GM12878 (cell line): ENCODE measurements at regions not wholly inside any gene's neighbourhood (a gene's known extent, or its start where the extent isn't known, plus 50 kb on each side); places are given as distances from the start of the nearest gene placed in this dataset.

Experiments used
- ATAC-seq: fragments of 200-7000 bp; cut with Tn5 transposase; 3 replicates; pipeline ENCODE4 v1.9.1; 2020; ENCODE audit warnings: mild to moderate bottlenecking, moderate library complexity
- BruUV-seq: library from RNA; stranded (reverse); fragments of 400-500 nt; replicated peaks from 2 replicates; lab custom pipeline; 2021; lab: Mats Ljungman, UMichigan
- CTCF ChIA-PET: fragments of 300-600 bp; sonication (Branson Sonifier 250); formaldehyde crosslinking; extraction: SDS; loops from one replicate; lab custom pipeline; 2021; ENCODE audit warnings: inconsistent platforms; lab: Yijun Ruan, JAX
- POLR2A ChIA-PET: fragments of 350-600 bp; formaldehyde crosslinking; extraction: SDS; loops from one replicate; lab custom pipeline; 2021; ENCODE audit warnings: inconsistent platforms; lab: Charles Lee
- RAD21 ChIA-PET: fragments of 300-600 bp; sonication (Branson Sonifier 250); formaldehyde crosslinking; loops from one replicate; lab custom pipeline; 2023; ENCODE audit warnings: antibody characterized with exemption; ENCODE audit not compliant: unreplicated experiment; lab: Charles Lee
- SMC1A ChIA-PET: fragments of 300-600 bp; sonication (Branson Sonifier 250); formaldehyde crosslinking; loops from one replicate; lab custom pipeline; 2023; ENCODE audit not compliant: unreplicated experiment, uncharacterized antibody; lab: Charles Lee
- DNase-seq: peaks from one replicate; pipeline ENCODE4 v3.0.0-alpha.2; 2011; ENCODE audit warnings: low read depth, low spot score
- FAIRE-seq: peaks from 3 replicates; lab custom pipeline; 2011; peaks lifted over from hg19 to GRCh38; lab: Jason Lieb, UNC
- H2AFZ ChIP-seq: 2 replicates; pipeline ENCODE4 v1.6.0; 2011; ENCODE audit warnings: low read depth, low read length, control low read depth; ENCODE audit not compliant: control insufficient read depth
- H3K27ac ChIP-seq: 2 replicates; pipeline ENCODE4 v1.5.1; 2011; ENCODE audit warnings: control low read depth; ENCODE audit not compliant: control insufficient read depth, insufficient read depth
- H3K27me3 ChIP-seq, 2 experiments: replicated peaks in 1 of 2; 2 replicates each; pipeline versions ENCODE4 v1.6.0 to v1.6.1; 2011; ENCODE audit warnings: low read length in 1 of 2; ENCODE audit not compliant: control insufficient read depth in 2 of 2, insufficient read depth in 2 of 2
- H3K36me3 ChIP-seq, 2 experiments: 2 replicates each; pipeline ENCODE4 v1.5.1; 2011; ENCODE audit warnings: low read length in 1 of 2; ENCODE audit not compliant: control insufficient read depth in 2 of 2, insufficient read depth in 2 of 2
- H3K4me1 ChIP-seq: 2 replicates; pipeline ENCODE4 v1.6.1; 2011; ENCODE audit warnings: mild to moderate bottlenecking, low read length, moderate library complexity, mixed read lengths; ENCODE audit not compliant: control insufficient read depth, insufficient read depth
- H3K4me2 ChIP-seq: 2 replicates; pipeline ENCODE4 v1.6.0; 2011; ENCODE audit warnings: control low read depth; ENCODE audit not compliant: control insufficient read depth, insufficient read depth
- H3K4me3 ChIP-seq: fragments of 200-600 bp; sonication (generic); 2 replicates; pipeline ENCODE4 v1.5.1; 2016
- H3K79me2 ChIP-seq: 2 replicates; pipeline ENCODE4 v1.6.0; 2011; ENCODE audit warnings: low read length; ENCODE audit not compliant: control insufficient read depth, insufficient read depth
- H3K9ac ChIP-seq: 2 replicates; pipeline ENCODE4 v1.8.0; 2011; ENCODE audit warnings: low read length, control low read depth, mixed read lengths; ENCODE audit not compliant: control insufficient read depth, insufficient read depth
- H3K9me3 ChIP-seq: replicated peaks from 3 replicates; pipeline ENCODE4 v1.5.1; 2011; ENCODE audit warnings: mild to moderate bottlenecking, low read length; ENCODE audit not compliant: control insufficient read depth, insufficient read depth
- H4K20me1 ChIP-seq: 2 replicates; pipeline ENCODE4 v1.6.0; 2011; ENCODE audit not compliant: control insufficient read depth, insufficient read depth
- ATF7 ChIP-seq: fragments of 450-650 bp; IDR thresholded peaks from 2 replicates; pipeline ENCODE4 v1.6.1; 2016; ENCODE audit warnings: low read depth, mild to moderate bottlenecking
- BMI1 ChIP-seq: fragments of 450-650 bp; IDR thresholded peaks from 2 replicates; pipeline ENCODE4 v1.6.1; 2016; ENCODE audit warnings: mild to moderate bottlenecking, moderate library complexity, borderline replicate concordance
- CBX5 ChIP-seq: sonication (generic); IDR thresholded peaks from 2 replicates; pipeline ENCODE4 v1.6.1; 2016; ENCODE audit warnings: low read depth, moderate library complexity, mild to moderate bottlenecking, inconsistent platforms
- EED ChIP-seq: sonication (generic); IDR thresholded peaks from 2 replicates; pipeline ENCODE4 v1.6.1; 2016; ENCODE audit warnings: antibody characterized with exemption, low read depth
- ETV6 ChIP-seq, 2 experiments: fragments of 450-650 bp in 1 of 2; IDR thresholded peaks in 1 of 2; conservative IDR thresholded peaks in 1 of 2; 2 replicates each; pipeline ENCODE4 v1.6.1; 2014; ENCODE audit warnings: antibody characterized with exemption in 1 of 2, borderline replicate concordance in 1 of 2, low read depth in 1 of 2, mild to moderate bottlenecking in 1 of 2, moderate library complexity in 1 of 2
- MEF2A ChIP-seq: IDR thresholded peaks from 2 replicates; pipeline ENCODE4 v1.6.1; 2011; ENCODE audit warnings: low read depth, mild to moderate bottlenecking, low read length, moderate library complexity; ENCODE audit not compliant: insufficient read depth
- RAD21 ChIP-seq: IDR thresholded peaks from 2 replicates; pipeline ENCODE4 v1.6.1; 2011; ENCODE audit warnings: mild to moderate bottlenecking, low read depth, low read length, moderate library complexity; ENCODE audit not compliant: insufficient read depth
- SMAD5 ChIP-seq: IDR thresholded peaks from 2 replicates; pipeline ENCODE4 v1.6.1; 2016; ENCODE audit warnings: antibody characterized with exemption, low read depth
- SMARCA5 ChIP-seq: fragments of 450-650 bp; IDR thresholded peaks from 2 replicates; pipeline ENCODE4 v1.6.1; 2017; ENCODE audit warnings: mild to moderate bottlenecking
- SP1 ChIP-seq: IDR thresholded peaks from one replicate; pipeline ENCODE4 v1.6.1; 2011; ENCODE audit warnings: low read depth, low read length
- SREBF1 ChIP-seq: IDR thresholded peaks from 2 replicates; pipeline ENCODE4 v1.6.1; 2012; ENCODE audit warnings: mild to moderate bottlenecking, low read length
- ZNF384 ChIP-seq: IDR thresholded peaks from 2 replicates; pipeline ENCODE4 v1.6.1; 2012; ENCODE audit warnings: low read depth, mild to moderate bottlenecking, low read length, improper control_type of control experiment, borderline replicate concordance
- WGBS: methylation state at CpG from one replicate; pipeline ENCODE4 v1.1.6; 2016; ENCODE audit warnings: low lambda C conversion rate; ENCODE audit not compliant: insufficient replicate concordance, insufficient coverage; ENCODE audit errors: missing lambda C conversion rate; 5-methylcytosine and 5-hydroxymethylcytosine counted together
- in situ Hi-C: fragments of 300-500 bp; cut with MboI; formaldehyde crosslinking; loops from 9 replicates; pipeline ENCODE4 v1.14.3; 2018; ENCODE audit warnings: mixed read lengths
- intact Hi-C: fragments of 100-400 bp; cut with micrococcal nuclease; formaldehyde crosslinking; loops from one replicate; pipeline ENCODE4 v1.14.2; 2022; ENCODE audit not compliant: unreplicated experiment
- TF ChIP-seq, protein P1 (sequence below): fragments of 450-650 bp; IDR thresholded peaks from 2 replicates; pipeline ENCODE4 v1.6.1; 2017; ENCODE audit warnings: borderline replicate concordance
- TF ChIP-seq, protein P2 (sequence below): fragments of 450-650 bp; IDR thresholded peaks from 2 replicates; pipeline ENCODE4 v1.6.1; 2017; ENCODE audit warnings: mild to moderate bottlenecking, moderate library complexity

DNA sequence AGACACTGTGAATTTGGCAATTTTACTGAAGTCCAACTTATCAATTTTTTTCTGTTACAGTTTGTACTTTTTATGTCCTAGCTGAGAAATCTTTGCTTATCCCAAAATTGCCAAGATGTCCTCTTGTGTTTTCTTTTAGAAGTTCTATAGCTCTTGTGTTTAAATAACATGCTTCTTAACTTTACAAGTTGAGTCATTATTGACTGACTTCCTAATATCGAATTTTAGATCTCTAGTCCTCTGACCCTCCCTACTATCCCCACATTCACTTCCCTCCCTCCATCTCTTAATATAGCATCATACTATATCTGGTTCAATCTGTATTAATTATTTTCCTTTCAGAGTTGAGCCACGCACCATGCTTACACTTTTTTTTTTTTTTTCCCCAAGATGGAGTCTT lies 61.9 kb downstream of the MRPL32 start:
- no peak for TF ChIP-seq SMAD5
- no peak for TF ChIP-seq SP1
- no peak for TF ChIP-seq ATF7
- TF ChIP-seq BMI1: no peak
- TF ChIP-seq, protein P1, sequence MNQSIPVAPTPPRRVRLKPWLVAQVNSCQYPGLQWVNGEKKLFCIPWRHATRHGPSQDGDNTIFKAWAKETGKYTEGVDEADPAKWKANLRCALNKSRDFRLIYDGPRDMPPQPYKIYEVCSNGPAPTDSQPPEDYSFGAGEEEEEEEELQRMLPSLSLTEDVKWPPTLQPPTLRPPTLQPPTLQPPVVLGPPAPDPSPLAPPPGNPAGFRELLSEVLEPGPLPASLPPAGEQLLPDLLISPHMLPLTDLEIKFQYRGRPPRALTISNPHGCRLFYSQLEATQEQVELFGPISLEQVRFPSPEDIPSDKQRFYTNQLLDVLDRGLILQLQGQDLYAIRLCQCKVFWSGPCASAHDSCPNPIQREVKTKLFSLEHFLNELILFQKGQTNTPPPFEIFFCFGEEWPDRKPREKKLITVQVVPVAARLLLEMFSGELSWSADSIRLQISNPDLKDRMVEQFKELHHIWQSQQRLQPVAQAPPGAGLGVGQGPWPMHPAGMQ: no peak
- no peak for TF ChIP-seq SMARCA5
- TF ChIP-seq ZNF384: no peak
- TF ChIP-seq, protein P2, sequence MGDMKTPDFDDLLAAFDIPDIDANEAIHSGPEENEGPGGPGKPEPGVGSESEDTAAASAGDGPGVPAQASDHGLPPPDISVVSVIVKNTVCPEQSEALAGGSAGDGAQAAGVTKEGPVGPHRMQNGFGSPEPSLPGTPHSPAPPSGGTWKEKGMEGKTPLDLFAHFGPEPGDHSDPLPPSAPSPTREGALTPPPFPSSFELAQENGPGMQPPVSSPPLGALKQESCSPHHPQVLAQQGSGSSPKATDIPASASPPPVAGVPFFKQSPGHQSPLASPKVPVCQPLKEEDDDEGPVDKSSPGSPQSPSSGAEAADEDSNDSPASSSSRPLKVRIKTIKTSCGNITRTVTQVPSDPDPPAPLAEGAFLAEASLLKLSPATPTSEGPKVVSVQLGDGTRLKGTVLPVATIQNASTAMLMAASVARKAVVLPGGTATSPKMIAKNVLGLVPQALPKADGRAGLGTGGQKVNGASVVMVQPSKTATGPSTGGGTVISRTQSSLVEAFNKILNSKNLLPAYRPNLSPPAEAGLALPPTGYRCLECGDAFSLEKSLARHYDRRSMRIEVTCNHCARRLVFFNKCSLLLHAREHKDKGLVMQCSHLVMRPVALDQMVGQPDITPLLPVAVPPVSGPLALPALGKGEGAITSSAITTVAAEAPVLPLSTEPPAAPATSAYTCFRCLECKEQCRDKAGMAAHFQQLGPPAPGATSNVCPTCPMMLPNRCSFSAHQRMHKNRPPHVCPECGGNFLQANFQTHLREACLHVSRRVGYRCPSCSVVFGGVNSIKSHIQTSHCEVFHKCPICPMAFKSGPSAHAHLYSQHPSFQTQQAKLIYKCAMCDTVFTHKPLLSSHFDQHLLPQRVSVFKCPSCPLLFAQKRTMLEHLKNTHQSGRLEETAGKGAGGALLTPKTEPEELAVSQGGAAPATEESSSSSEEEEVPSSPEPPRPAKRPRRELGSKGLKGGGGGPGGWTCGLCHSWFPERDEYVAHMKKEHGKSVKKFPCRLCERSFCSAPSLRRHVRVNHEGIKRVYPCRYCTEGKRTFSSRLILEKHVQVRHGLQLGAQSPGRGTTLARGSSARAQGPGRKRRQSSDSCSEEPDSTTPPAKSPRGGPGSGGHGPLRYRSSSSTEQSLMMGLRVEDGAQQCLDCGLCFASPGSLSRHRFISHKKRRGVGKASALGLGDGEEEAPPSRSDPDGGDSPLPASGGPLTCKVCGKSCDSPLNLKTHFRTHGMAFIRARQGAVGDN: no peak
- no peak for TF ChIP-seq MEF2A
- no peak for TF ChIP-seq ETV6 (conservative IDR thresholded peaks at IDR 0.05 in 1 of 2, IDR thresholded peaks at IDR 0.05 in 1 of 2; ENCODE audit: borderline replicate concordance in 1 of 2, low read depth in 1 of 2)
- no peak for TF ChIP-seq CBX5
- TF ChIP-seq RAD21: no peak
- no peak for TF ChIP-seq EED
- no peak for TF ChIP-seq SREBF1
- Histone ChIP-seq H3K27ac (no peak overlapping the region), H2AFZ (no peak overlapping the region), H3K79me2 (no peaks in the 10 kb centered on the region), H3K27me3 (no peaks in the 10 kb centered on the region), H3K4me1 (no peaks in the 10 kb centered on the region), H3K9me3 (no peaks in the 10 kb centered on the region), H3K4me2 (no peak overlapping the region), H3K36me3 (no peaks in the 10 kb centered on the region), H3K9ac (no peak overlapping the region), H4K20me1 (no peaks in the 10 kb centered on the region), H3K4me3 (no peak overlapping the region)
- ATAC-seq (no peak), FAIRE-seq (no peak), DNase-seq (no peak)
- no TSS peak for BruUV-seq
- SMC1A ChIA-PET: interaction anchor here (0.7 to 1.0 kb wide), 2 partner anchors 269 to 431 kb away, joined by 3 read pairs; no protein-coding TSS in a partner anchor
- in situ Hi-C loops (no loop called here), intact Hi-C loops (no loop called here)
- POLR2A ChIA-PET: interaction anchor here (0.6 to 1.0 kb wide), 2 partner anchors 82 to 153 kb away, joined by 3 to 4 read pairs; no protein-coding TSS in a partner anchor
- 39% methylated on average over 2 of the region's 2 CpGs for whole genome bisulfite sequencing
- CTCF ChIA-PET: interaction anchor here (0.7 to 1.1 kb wide), 3 partner anchors 12 to 446 kb away, joined by 3 read pairs; no protein-coding TSS in a partner anchor
- RAD21 ChIA-PET: interaction anchor here (1.1 kb wide), 1 partner anchor 17 kb away, joined by 3 read pairs; no protein-coding TSS in a partner anchor
